ENCODE measurements at regions not wholly inside any gene's neighbourhood (a gene's known extent, or its start where the extent isn't known, plus 50 kb on each side); places are given as distances from the start of the nearest gene placed in this dataset.

DNA sequence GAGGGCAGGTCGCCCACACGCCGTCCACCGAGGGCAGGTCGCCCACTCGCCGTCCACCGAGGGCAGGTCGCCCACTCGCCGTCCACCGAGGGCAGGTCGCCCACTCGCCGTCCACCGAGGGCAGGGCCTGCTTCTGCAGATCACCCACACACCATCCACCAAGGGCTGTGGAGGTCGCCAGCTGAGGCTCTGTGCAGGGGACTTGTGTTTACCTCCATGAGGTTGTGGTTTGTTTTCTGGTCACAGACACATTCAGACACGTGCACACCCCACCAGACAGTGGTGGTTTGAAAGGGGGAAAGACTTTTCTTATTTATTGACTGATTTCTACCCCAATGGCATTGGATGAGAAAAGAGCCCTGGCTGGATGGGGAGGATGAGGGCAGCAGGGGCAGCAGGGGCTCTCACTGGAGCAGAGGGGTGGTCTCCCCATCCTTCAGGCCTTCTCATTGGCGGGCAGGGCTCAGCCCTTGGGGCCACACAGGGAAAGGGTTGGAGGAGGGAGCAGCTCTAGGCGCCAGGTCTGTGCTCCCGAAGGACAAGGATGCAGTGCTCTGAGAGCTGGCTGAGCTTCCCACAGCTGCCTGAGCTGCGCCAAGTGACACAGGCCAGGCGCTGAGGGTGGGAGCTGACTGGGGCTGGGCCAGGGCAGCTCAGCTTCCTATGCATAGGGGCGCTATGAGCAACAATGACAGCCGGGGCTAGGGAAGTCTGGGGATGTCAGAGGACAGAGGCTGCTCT is 252.6 kb upstream of the B3GAT1 start:
- TF ChIP-seq EZH2phosphoT487 (IDR thresholded peaks at IDR 0.05; ENCODE audit: low read depth) = no peak
- TF ChIP-seq, protein P1, sequence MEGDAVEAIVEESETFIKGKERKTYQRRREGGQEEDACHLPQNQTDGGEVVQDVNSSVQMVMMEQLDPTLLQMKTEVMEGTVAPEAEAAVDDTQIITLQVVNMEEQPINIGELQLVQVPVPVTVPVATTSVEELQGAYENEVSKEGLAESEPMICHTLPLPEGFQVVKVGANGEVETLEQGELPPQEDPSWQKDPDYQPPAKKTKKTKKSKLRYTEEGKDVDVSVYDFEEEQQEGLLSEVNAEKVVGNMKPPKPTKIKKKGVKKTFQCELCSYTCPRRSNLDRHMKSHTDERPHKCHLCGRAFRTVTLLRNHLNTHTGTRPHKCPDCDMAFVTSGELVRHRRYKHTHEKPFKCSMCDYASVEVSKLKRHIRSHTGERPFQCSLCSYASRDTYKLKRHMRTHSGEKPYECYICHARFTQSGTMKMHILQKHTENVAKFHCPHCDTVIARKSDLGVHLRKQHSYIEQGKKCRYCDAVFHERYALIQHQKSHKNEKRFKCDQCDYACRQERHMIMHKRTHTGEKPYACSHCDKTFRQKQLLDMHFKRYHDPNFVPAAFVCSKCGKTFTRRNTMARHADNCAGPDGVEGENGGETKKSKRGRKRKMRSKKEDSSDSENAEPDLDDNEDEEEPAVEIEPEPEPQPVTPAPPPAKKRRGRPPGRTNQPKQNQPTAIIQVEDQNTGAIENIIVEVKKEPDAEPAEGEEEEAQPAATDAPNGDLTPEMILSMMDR (IDR thresholded peaks at IDR 0.05; ENCODE audit: low read depth, low read length) = no peak
- Histone ChIP-seq H3K79me2 (ENCODE audit: low read length) (no peaks in the 10 kb centered on the region), H3K4me2 (ENCODE audit: low read length) (no peak overlapping the region), H3K27ac (ENCODE audit: low read length) (no peak overlapping the region), H3K36me3 (replicated peaks; ENCODE audit: low read depth, low read length) (no peaks in the 10 kb centered on the region), H2AFZ (ENCODE audit: low read depth, low read length) (no peak overlapping the region), H4K20me1 (ENCODE audit: insufficient read depth, low read length) (no peaks in the 10 kb centered on the region), H3K4me3 (ENCODE audit: low read length) (no peak overlapping the region), H3K9ac (ENCODE audit: low read length) (no peak overlapping the region), H3K27me3 (ENCODE audit: low read depth, low read length) (no peaks in the 10 kb centered on the region), H3K9me3 (ENCODE audit: insufficient read depth, low read length) (no peaks in the 10 kb centered on the region), H3K4me1 (ENCODE audit: low read length) (no peaks in the 10 kb centered on the region)

GRCh38 chr11:134663506-134664313 is 251.7 kb upstream of the B3GAT1 start:
- Histone ChIP-seq H3K4me1 (ENCODE audit: low read length) (no peaks in the 10 kb centered on the region), H3K4me2 (ENCODE audit: low read length) (no peak overlapping the region), H3K79me2 (ENCODE audit: low read length) (no peaks in the 10 kb centered on the region), H3K9ac (ENCODE audit: low read length) (no peak overlapping the region), H3K27me3 (ENCODE audit: low read depth, low read length) (no peaks in the 10 kb centered on the region), H3K4me3 (ENCODE audit: low read length) (no peak overlapping the region), H3K27ac (ENCODE audit: low read length) (no peak overlapping the region), H2AFZ (ENCODE audit: low read depth, low read length) (no peak overlapping the region), H3K9me3 (ENCODE audit: insufficient read depth, low read length) (no peaks in the 10 kb centered on the region), H4K20me1 (ENCODE audit: insufficient read depth, low read length) (no peaks in the 10 kb centered on the region), H3K36me3 (replicated peaks; ENCODE audit: low read depth, low read length) (no peaks in the 10 kb centered on the region)
- no peak for TF ChIP-seq EZH2phosphoT487 (IDR thresholded peaks at IDR 0.05; ENCODE audit: low read depth)
- TF ChIP-seq, protein P1 (IDR thresholded peaks at IDR 0.05; ENCODE audit: low read depth, low read length) = no peak

DNA sequence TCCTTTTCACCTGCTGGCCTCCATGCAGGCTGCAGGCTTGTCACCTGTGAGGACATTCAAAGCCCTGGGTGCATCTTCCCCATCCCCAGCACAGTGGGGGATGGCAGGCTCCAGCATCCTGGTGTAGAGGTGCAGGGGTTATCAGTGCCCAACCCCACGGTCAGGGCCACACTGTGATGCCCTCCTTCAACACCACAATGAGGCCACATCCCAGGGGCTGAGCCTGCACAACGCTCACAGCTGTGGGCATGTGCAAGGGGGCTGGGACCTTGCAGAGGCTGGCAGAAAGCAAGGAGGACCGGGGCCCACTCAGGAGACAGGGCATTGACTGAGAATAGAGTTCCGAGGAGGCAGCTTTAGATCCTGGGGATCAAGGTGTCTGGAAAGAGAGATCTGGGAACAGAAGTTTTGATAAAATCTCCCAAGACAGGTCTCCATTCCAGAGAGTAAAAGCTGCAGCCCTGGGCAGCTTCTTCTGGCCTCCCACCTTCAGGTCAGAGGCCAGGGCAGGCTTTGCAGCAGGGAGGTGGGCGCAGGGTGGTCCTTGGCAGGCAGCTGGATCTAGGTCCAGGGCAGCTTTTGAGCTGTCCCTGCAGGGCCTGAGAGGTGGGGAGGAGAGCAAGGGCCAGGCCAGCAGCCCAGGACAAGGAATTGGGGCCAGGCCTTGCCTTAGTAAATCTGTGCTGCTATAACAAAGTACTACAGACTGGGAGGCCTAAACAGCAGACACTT is 250.8 kb upstream of the B3GAT1 start:
- Histone ChIP-seq H4K20me1 (ENCODE audit: insufficient read depth, low read length) (no peaks in the 10 kb centered on the region), H3K36me3 (replicated peaks; ENCODE audit: low read depth, low read length) (no peaks in the 10 kb centered on the region), H3K4me3 (ENCODE audit: low read length) (no peak overlapping the region), H3K27ac (ENCODE audit: low read length) (no peak overlapping the region), H2AFZ (ENCODE audit: low read depth, low read length) (no peak overlapping the region), H3K4me2 (ENCODE audit: low read length) (no peak overlapping the region), H3K79me2 (ENCODE audit: low read length) (no peaks in the 10 kb centered on the region), H3K27me3 (ENCODE audit: low read depth, low read length) (no peaks in the 10 kb centered on the region), H3K4me1 (ENCODE audit: low read length) (no peaks in the 10 kb centered on the region), H3K9ac (ENCODE audit: low read length) (no peak overlapping the region), H3K9me3 (ENCODE audit: insufficient read depth, low read length) (no peaks in the 10 kb centered on the region)
- TF ChIP-seq, protein P1 (IDR thresholded peaks at IDR 0.05; ENCODE audit: low read depth, low read length) = no peak
- TF ChIP-seq EZH2phosphoT487 (IDR thresholded peaks at IDR 0.05; ENCODE audit: low read depth) = no peak

DNA sequence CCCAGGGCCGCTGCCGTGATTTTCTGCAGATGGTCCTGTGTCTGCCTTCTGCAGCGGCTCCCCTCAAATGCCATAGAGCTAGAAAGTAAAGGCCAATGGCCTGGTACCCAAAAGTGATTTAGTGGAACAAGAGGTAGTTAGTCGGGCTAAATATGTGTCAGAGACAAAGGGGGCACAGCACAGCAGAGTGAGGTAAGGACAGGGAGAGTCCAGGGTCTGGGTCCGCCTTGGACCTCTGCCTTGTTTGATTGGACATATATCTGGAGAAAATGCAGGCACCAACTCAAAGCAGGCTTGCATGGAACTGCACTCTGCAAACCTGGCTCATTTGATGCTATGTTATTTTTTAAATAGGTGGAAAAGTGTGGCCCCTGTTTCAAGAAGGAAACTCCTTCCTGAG is 249.6 kb upstream of the B3GAT1 start:
- Histone ChIP-seq H2AFZ (ENCODE audit: low read depth, low read length) (no peak overlapping the region), H3K36me3 (replicated peaks; ENCODE audit: low read depth, low read length) (no peaks in the 10 kb centered on the region), H3K9ac (ENCODE audit: low read length) (no peak overlapping the region), H3K9me3 (ENCODE audit: insufficient read depth, low read length) (no peaks in the 10 kb centered on the region), H3K4me2 (ENCODE audit: low read length) (no peak overlapping the region), H3K27ac (ENCODE audit: low read length) (no peak overlapping the region), H3K79me2 (ENCODE audit: low read length) (no peaks in the 10 kb centered on the region), H4K20me1 (ENCODE audit: insufficient read depth, low read length) (no peaks in the 10 kb centered on the region), H3K4me1 (ENCODE audit: low read length) (no peaks in the 10 kb centered on the region), H3K4me3 (ENCODE audit: low read length) (no peak overlapping the region), H3K27me3 (ENCODE audit: low read depth, low read length) (no peaks in the 10 kb centered on the region)
- no peak for TF ChIP-seq EZH2phosphoT487 (IDR thresholded peaks at IDR 0.05; ENCODE audit: low read depth)
- TF ChIP-seq, protein P1 (IDR thresholded peaks at IDR 0.05; ENCODE audit: low read depth, low read length) = no peak
